Stimulated activated CD4-positive, alpha-beta T cell treated with anti-CD3 and anti-CD28 coated beads, Interleukin-4, amount 100 ng/mL, for 48 hours (primary cell): ENCODE measurements at regions not wholly inside any gene's neighbourhood (a gene's known extent, or its start where the extent isn't known, plus 50 kb on each side); places are given as distances from the start of the nearest gene placed in this dataset.
A peak's percentile ranks its signal among the peaks of the same experiment; 100 is the strongest.
"Not testable (repeated sequence)": the region's sequence is repeated elsewhere in the genome, so short reads cannot be mapped to it uniquely, and the experiment has no call there.

ENCODE experiments used
- DNase-seq, 2 donors: peaks; one replicate each; pipeline ENCODE4 v3.0.0-alpha.2; 2020; ENCODE audit warnings: low read depth in 2 of 2

DNA sequence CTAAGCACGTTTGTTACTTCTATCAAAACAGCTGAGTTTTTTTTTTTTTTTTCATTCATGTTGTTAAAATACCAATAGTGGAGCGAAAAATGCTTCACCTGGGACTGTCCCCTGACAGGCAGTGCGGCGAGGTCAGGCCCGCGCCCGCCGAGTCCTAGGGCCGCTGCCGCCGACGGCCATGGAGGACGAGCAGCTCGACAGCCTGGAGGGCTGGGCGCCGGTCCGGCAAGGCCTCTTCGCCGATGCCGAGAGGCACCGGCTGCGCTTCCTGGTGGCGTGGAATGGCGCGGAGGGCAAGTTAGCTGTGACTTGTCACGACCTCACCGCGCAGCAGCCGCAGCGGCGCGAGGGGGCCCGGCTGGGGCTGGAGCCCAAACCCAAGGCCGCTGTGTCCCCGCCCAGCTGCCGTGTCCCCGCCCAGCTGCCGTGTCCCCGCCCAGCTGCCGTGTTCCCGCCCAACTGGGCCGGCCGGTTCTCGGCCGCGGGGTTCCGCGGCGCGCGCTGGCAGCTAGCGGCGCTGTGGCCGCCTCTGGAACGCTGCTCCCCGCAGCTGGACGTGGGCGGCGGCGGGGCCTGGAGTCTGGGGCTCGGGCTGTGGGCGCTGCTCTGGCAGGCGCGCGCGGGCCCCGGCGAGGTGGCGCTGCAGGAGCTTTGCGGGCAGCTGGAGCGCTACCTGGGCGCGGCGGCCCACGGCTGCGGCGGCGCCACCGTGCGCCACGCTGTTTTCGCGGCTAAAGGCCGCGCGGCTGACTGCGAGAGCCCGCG, 56.7 kb upstream of the GOLGA8R start:
- peak; percentile 7 to 36 for DNase-seq

DNA sequence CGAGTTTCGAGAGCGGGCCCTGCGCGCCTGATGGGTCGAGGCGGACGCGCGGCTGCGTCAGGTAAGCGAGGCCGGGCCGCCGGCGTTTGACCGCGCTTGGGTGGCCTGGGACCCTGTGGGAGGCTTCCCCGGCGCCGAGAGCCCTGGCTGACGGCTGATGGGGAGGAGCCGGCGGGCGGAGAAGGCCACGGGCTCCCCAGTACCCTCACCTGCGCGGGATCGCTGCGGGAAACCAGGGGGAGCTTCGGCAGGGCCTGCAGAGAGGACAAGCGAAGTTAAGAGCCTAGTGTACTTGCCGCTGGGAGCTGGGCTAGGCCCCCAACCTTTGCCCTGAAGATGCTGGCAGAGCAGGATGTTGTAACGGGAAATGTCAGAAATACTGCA, 57.3 kb upstream of the GOLGA8R start:
- DNase-seq, result not testable (repeated sequence)

DNA sequence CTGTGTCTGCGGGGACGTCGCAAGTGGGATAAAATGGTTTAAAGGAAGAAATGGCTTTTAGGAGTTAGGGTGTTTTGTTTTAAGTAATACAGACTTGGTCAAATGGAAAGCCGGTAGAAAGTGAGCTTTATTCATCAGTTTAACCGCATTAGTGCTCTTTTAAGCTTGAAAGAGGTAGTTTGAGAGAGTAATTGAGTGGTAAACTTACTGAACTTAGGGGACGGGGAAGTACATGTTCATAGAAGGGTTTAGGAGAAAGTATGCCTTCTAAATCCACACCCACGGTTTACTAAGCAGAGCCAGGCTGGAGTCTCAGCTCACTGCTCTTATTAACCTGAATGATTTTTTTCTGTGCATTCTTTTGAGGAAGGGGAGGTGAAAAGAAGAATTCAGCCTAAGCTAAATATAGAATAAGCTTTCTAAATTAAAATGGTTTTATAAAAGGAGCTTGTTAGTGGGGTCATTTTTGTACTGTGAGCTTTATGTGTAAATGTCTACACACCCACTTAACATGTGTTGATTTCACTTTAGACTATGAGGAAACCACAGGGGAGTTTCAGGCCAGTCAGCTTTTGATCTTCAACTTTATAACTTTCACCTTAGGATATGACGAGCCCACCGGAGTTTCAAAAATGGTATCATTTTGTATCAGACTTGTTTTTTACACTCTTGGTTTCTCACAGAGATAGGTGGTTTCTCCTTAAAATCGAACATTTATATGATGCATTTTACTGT, 57.9 kb upstream of the GOLGA8R start:
- not testable (repeated sequence) for DNase-seq

DNA sequence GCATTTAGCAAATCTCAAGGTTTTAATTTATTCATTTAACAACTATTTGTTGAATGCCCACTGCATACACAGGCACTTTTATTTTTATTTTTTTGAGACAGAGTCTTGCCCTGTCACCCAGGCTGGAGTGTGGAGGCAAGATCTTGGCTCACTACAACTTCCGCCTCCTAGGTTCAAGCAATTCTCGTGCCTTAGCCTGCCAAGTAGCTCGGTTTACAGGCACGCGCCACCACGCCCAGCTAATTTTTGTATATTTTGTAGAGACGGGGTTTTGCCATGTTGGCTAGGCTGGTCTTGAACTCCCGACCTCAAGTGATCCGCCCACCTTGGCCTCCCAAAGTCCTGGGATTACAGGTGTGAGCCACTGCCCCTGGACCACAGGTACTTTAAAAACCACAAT, 67.0 kb upstream of the GOLGA8Q start:
- not testable (repeated sequence) for DNase-seq

DNA sequence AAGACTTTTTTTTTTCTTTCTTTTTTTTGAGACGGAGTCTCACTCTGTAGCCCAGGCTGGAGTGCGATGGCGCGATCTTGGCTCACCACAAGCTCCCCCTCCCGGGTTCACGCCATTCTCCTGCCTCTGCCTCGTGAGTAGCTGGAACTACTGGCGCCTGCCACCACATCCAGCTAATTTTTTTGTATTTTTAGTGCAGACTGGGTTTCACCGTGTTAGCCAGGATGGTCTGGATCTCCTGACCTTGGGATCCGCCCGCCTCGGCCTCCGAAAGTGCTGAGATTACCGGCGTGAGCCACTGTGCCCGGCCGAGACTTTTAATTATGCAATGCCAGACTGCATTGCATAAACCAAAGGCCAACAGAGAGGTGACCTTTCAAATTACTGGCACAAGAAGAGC, 62.6 kb upstream of the GOLGA8Q start:
- DNase-seq, result not testable (repeated sequence)

DNA sequence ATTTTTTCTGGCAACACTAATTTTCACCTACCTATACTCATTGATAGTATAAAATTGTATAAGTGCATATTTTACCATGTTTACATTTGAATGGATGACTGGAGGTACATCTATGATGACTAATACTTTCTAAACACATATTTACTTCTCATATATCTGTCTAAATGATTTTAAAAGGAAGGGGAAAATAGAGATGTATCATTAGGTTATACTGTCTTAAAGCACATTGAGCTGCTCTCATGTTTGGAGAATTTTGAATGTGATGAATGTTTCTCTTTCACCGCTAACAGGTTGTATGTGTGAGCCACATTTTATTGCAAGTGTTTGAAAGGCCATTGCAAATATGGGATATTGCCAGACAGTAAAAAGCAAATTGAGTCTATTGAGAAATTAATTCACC, 61.5 kb upstream of the GOLGA8Q start:
- not testable (repeated sequence) for DNase-seq

DNA sequence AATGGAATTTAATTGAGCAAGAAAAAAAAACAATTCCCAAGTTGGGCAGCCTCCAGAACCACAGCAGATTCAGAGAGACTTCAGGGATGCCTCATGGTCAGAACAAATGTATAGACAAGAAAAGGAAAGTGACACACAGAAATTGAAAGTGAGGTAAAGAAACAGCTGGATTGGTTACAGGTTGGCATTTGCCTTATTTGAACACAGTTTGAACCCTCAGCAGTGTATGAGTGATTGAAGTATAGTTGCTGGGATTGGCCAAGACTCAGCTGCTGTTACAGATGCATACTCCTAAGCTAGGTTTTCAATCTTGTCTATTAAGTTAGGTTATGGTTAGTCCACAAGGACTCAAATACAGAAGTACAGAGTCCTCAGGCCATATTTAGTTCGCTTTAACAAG, 57.9 kb upstream of the GOLGA8Q start:
- not testable (repeated sequence) for DNase-seq

DNA sequence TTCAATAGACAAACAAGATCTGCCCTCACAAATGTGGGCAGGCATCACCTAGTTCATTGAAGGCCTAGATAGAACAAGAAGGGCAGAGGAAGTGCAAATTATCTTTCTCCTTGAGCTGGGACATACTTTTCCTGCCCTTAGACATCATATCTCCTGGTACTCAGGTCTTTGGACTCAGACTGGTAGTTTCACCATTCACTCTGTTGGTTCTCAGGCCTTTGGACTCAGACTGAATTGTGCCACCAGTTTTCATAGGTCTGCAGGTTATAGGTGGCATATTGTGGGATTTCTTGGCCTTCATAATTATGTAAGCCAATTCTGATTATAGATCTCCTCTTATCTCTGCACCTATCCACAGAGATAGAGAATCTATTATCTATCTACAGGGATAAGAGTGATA, 54.6 kb upstream of the GOLGA8Q start:
- not testable (repeated sequence) for DNase-seq

DNA sequence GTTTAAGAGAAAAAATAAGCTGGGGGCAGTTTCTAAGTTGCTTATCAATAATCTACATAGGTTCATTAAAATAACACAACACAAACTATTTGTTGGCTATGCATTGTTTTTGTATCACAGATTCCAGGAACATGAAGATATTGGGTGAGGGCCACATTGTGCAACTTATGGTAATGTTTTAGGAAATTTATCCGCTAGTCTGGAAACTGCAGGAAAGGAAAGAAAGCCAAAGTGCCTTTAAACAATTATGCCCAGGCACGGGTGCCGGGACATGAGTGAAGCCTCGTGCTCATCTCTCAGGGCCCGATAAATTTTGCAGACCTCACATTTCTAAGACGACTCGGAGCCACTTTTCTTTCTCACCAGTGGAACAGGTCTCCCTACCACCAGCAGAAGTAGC, 52.6 kb upstream of the GOLGA8Q start:
- DNase-seq, result not testable (repeated sequence)

DNA sequence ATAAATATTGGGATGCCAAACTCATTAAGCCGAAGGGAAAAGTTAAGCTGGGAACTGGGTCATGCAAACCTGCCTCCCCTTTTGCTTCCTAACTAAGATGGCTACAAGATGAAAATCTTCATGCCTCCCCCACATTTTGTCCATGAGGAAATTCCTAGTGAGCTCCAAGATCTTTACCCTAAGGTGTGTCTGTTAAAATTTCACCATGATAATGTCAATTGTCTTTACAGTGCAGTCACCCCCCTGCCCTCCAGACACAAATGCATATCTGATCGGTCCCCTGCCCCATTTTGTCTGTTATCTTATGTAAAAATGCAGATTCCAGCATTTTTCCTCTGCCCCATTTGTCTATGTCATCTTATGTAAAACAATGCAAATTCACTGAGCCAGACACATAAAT, 51.3 kb upstream of the GOLGA8Q start:
- not testable (repeated sequence) for DNase-seq
